Endodermal cell (in vitro differentiated cells): ENCODE measurements at regions not wholly inside any gene's neighbourhood (a gene's known extent, or its start where the extent isn't known, plus 50 kb on each side); places are given as distances from the start of the nearest gene placed in this dataset.

Experiments used
- DNase-seq: peaks from one replicate; pipeline ENCODE4 v3.0.0-alpha.2; 2017
- H3K27ac ChIP-seq: 2 replicates; pipeline ENCODE4 v1.5.1; 2013; ENCODE audit warnings: mild to moderate bottlenecking, low read depth, low read length, moderate library complexity
- H3K27me3 ChIP-seq: 2 replicates; pipeline ENCODE4 v1.6.1; 2013; ENCODE audit warnings: mild to moderate bottlenecking, low read length, moderate library complexity; ENCODE audit not compliant: insufficient read depth, control insufficient read depth, poor library complexity, severe bottlenecking
- H3K36me3 ChIP-seq: 2 replicates; pipeline ENCODE4 v1.7.0; 2013; ENCODE audit warnings: mild to moderate bottlenecking, low read length, moderate library complexity; ENCODE audit not compliant: control insufficient read depth, insufficient read depth
- H3K4me1 ChIP-seq: one replicate; pipeline ENCODE4 v1.7.0; 2013; ENCODE audit warnings: low read length; ENCODE audit not compliant: control insufficient read depth, insufficient read depth
- H3K4me3 ChIP-seq: 2 replicates; pipeline ENCODE4 v1.5.1; 2013; ENCODE audit warnings: mild to moderate bottlenecking, low read length, moderate library complexity
- H3K9ac ChIP-seq: 2 replicates; pipeline ENCODE4 v1.6.1; 2013; ENCODE audit warnings: mild to moderate bottlenecking, low read length, moderate library complexity; ENCODE audit not compliant: poor library complexity, severe bottlenecking; ENCODE audit errors: extremely low read depth
- H3K9me3 ChIP-seq: 2 replicates; pipeline ENCODE4 v1.6.1; 2013; ENCODE audit warnings: mild to moderate bottlenecking, low read length, moderate library complexity; ENCODE audit not compliant: control insufficient read depth
- H3K27ac Mint-ChIP-seq: 2 replicates; pipeline ENCODE4 v1.8.0; 2020; ENCODE audit warnings: mixed read lengths
- H3K27me3 Mint-ChIP-seq: 2 replicates; pipeline ENCODE4 v1.8.0; 2021; ENCODE audit warnings: mild to moderate bottlenecking, mixed read lengths; ENCODE audit not compliant: insufficient read depth
- H3K36me3 Mint-ChIP-seq: 2 replicates; pipeline ENCODE4 v1.8.0; 2020; ENCODE audit warnings: low read depth, mixed read lengths
- H3K4me1 Mint-ChIP-seq: 2 replicates; pipeline ENCODE4 v1.8.0; 2020; ENCODE audit warnings: mixed read lengths
- H3K4me3 Mint-ChIP-seq: 2 replicates; pipeline ENCODE4 v1.8.0; 2020; ENCODE audit warnings: mild to moderate bottlenecking, moderate library complexity, mixed read lengths
- H3K9me3 Mint-ChIP-seq: 2 replicates; pipeline ENCODE4 v1.8.0; 2020; ENCODE audit warnings: mild to moderate bottlenecking, mixed read lengths
- CTCF ChIP-seq: fragments of 200-600 bp; sonication (generic); conservative IDR thresholded peaks from 2 replicates; pipeline ENCODE4 v1.5.0; 2021; ENCODE audit warnings: antibody characterized with exemption, mild to moderate bottlenecking
- WGBS, 2 experiments: methylation state at CpG; one replicate each; pipeline versions ENCODE4 v1.1.5 to v1.1.7; 2013; ENCODE audit warnings: missing lambda C conversion rate in 2 of 2, mixed read lengths in 1 of 2; ENCODE audit not compliant: insufficient coverage in 1 of 2, insufficient read length in 1 of 2; 5-methylcytosine and 5-hydroxymethylcytosine counted together

DNA sequence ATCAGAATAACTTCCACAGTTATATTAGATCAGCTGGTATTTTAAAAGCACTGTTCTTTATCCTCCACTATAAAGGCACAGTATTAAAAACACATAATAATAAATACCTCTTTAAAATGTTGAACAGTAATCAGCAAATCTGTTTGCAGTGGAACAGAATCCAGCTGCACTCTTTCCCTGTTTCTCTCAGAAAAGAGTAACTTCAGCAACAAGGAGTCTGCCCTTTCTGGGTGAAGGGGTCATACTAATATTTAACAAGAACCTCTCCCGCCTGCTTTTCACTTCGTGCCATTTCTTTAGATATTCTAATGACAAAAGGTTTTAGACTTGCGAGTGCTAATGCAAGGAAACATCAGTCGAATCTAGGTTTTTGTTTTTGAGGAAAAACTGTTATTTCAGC, 194.2 kb upstream of the FMN2 start:
- Histone ChIP-seq H3K9ac (no peak overlapping the region), H3K4me3 (peak overlapping the region; percentile 47), H3K27ac (no peak overlapping the region), H3K27me3 (no peaks in the 10 kb centered on the region), H3K9me3 (peaks cover 6% of the 10 kb centered on the region), H3K36me3 (no peaks in the 10 kb centered on the region), H3K4me1 (peaks cover 9% of the 10 kb centered on the region)
- Mint-ChIP-seq H3K4me3 (no peak overlapping the region), H3K27me3 (peaks cover 29% of the 10 kb centered on the region), H3K36me3 (peaks cover 9% of the 10 kb centered on the region), H3K4me1 (peaks cover 15% of the 10 kb centered on the region), H3K9me3 (no peaks in the 10 kb centered on the region), H3K27ac (no peak overlapping the region)
- peak; percentile 32 for DNase-seq
- TF ChIP-seq CTCF, result no peak
- WGBS, 2 experiments, result 33 to 34% methylated on average over 2 to 4 of the region's 4 CpGs

- peak overlapping the region; percentile 47 for H3K4me3 ChIP-seq
- Mint-ChIP-seq H3K9me3 (no peaks in the 10 kb centered on the region), H3K27me3 (peaks cover 29% of the 10 kb centered on the region), H3K27ac (no peak overlapping the region), H3K4me1 (peaks cover 15% of the 10 kb centered on the region), H3K36me3 (peaks cover 9% of the 10 kb centered on the region), H3K4me3 (peak overlapping the region; percentile 5)
- H3K36me3 ChIP-seq, result no peaks in the 10 kb centered on the region
- no peak overlapping the region for H3K9ac ChIP-seq
- H3K27me3 ChIP-seq, result no peaks in the 10 kb centered on the region
- peak; percentile 96 for TF ChIP-seq CTCF
- DNase-seq, result peak; percentile 92
- peaks cover 6% of the 10 kb centered on the region for H3K9me3 ChIP-seq
- WGBS, 2 experiments, result 25 to 29% methylated on average over 6 to 14 of the region's 15 CpGs
- H3K27ac ChIP-seq, result no peak overlapping the region
- peaks cover 9% of the 10 kb centered on the region for H3K4me1 ChIP-seq
Observed at GRCh38 chr1:239898062-239898730, 193.5 kb upstream of the FMN2 start.

- H3K9me3 ChIP-seq, result peaks cover 6% of the 10 kb centered on the region
- H3K27me3 ChIP-seq, result no peaks in the 10 kb centered on the region
- no peaks in the 10 kb centered on the region for H3K36me3 ChIP-seq
- H3K9me3 Mint-ChIP-seq, result no peaks in the 10 kb centered on the region
- peaks cover 26% of the 10 kb centered on the region for H3K27me3 Mint-ChIP-seq
- H3K4me3 Mint-ChIP-seq, result no peak overlapping the region
- H3K4me1 Mint-ChIP-seq, result peaks cover 15% of the 10 kb centered on the region
- H3K27ac ChIP-seq, result no peak overlapping the region
- WGBS, 2 experiments, result 93 to 95% methylated on average over 2 to 3 of the region's 3 CpGs
- peak; percentile 22 for TF ChIP-seq CTCF
- H3K27ac Mint-ChIP-seq, result no peak overlapping the region
- no peak overlapping the region for H3K4me3 ChIP-seq
- H3K4me1 ChIP-seq, result peaks cover 9% of the 10 kb centered on the region
- peak; percentile 43 for DNase-seq
- peaks cover 9% of the 10 kb centered on the region for H3K36me3 Mint-ChIP-seq
- H3K9ac ChIP-seq, result no peak overlapping the region
Observed at GRCh38 chr1:239899747-239900146, 191.9 kb upstream of the FMN2 start.
